ENCODE measurements at regions not wholly inside any gene's neighbourhood (a gene's known extent, or its start where the extent isn't known, plus 50 kb on each side); places are given as distances from the start of the nearest gene placed in this dataset.

DNA sequence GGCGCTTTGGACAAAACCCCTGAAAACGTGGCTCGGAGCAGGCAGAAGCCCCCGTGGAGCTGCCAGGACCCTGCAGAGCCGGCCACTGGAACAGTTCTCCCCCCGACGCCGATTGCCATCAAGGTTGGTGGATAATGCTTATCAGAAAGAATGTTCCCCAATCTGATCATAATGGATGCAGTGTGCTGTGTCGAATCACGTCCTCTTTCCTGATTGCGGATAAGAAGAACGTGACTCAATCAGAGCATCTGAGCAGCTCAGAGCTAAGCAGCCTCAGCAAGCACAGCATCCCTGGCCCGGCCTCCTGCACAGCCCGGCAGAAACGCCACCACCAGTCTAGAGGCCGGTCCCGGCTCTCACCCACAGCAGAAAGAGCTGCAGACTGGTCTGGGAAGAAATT lies 488.0 kb downstream of the EIPR1 start:
- Histone ChIP-seq H3K27me3 (peaks cover 0 to 3% (median 0%) of the 10 kb centered on the region in 4 donors), H3K36me3 (no peaks in the 10 kb centered on the region), H3K4me3 (no peak overlapping the region), H3K9me3 (no peaks in the 10 kb centered on the region), H3K27ac (replicated peaks in 1 of 4) (no peak overlapping the region), H3K4me1 (no peaks in the 10 kb centered on the region)
- 93% methylated on average over 16 of the region's 17 CpGs for WGBS
- intact Hi-C loops (cut with DNase I) = no loop called here
- TF ChIP-seq POLR2AphosphoS5 (IDR thresholded peaks at IDR 0.05) (no peak), POLR2A (IDR thresholded peaks at IDR 0.05; ENCODE audit: low read depth) (no peak), EP300 (IDR thresholded peaks at IDR 0.05) (no peak)
- TF ChIP-seq, protein P1, sequence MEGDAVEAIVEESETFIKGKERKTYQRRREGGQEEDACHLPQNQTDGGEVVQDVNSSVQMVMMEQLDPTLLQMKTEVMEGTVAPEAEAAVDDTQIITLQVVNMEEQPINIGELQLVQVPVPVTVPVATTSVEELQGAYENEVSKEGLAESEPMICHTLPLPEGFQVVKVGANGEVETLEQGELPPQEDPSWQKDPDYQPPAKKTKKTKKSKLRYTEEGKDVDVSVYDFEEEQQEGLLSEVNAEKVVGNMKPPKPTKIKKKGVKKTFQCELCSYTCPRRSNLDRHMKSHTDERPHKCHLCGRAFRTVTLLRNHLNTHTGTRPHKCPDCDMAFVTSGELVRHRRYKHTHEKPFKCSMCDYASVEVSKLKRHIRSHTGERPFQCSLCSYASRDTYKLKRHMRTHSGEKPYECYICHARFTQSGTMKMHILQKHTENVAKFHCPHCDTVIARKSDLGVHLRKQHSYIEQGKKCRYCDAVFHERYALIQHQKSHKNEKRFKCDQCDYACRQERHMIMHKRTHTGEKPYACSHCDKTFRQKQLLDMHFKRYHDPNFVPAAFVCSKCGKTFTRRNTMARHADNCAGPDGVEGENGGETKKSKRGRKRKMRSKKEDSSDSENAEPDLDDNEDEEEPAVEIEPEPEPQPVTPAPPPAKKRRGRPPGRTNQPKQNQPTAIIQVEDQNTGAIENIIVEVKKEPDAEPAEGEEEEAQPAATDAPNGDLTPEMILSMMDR (IDR thresholded peaks at IDR 0.05) = no peak
- no peak for DNase-seq (ENCODE audit: extremely low spot score)

DNA sequence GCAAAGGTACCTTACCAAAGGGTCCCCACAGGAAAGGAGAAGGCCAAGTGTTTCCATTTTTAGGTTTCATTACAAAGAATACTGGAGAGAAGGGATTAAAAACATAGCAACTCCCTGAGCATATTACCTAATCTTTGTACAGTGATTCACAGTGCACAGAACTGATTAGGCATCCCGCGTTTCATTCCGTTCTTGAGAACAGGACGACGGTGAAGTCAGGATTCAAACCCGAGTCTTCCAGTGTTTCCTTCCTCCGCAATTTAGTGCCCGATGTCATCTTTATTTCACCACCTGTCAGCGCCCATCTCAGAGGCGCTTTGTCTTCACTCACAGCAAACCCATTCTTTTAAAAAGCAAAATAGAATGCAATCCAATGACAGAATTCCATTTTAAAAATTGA lies 488.5 kb downstream of the EIPR1 start:
- H3K4me3 ChIP-seq = no peak overlapping the region
- H3K4me1 ChIP-seq = no peaks in the 10 kb centered on the region
- intact Hi-C loops (cut with DNase I) = no loop called here
- no peak for TF ChIP-seq EP300 (IDR thresholded peaks at IDR 0.05)
- TF ChIP-seq POLR2AphosphoS5 (IDR thresholded peaks at IDR 0.05) = no peak
- TF ChIP-seq POLR2A (IDR thresholded peaks at IDR 0.05; ENCODE audit: low read depth) = no peak
- TF ChIP-seq, protein P1 (IDR thresholded peaks at IDR 0.05) = no peak
- WGBS = 88% methylated on average over 10 of the region's 10 CpGs
- no peaks in the 10 kb centered on the region for H3K9me3 ChIP-seq
- peaks cover 0 to 3% (median 0%) of the 10 kb centered on the region in 4 donors for H3K27me3 ChIP-seq
- no peak overlapping the region for H3K27ac ChIP-seq (replicated peaks in 1 of 4)
- no peaks in the 10 kb centered on the region for H3K36me3 ChIP-seq
- DNase-seq (ENCODE audit: extremely low spot score) = no peak

DNA sequence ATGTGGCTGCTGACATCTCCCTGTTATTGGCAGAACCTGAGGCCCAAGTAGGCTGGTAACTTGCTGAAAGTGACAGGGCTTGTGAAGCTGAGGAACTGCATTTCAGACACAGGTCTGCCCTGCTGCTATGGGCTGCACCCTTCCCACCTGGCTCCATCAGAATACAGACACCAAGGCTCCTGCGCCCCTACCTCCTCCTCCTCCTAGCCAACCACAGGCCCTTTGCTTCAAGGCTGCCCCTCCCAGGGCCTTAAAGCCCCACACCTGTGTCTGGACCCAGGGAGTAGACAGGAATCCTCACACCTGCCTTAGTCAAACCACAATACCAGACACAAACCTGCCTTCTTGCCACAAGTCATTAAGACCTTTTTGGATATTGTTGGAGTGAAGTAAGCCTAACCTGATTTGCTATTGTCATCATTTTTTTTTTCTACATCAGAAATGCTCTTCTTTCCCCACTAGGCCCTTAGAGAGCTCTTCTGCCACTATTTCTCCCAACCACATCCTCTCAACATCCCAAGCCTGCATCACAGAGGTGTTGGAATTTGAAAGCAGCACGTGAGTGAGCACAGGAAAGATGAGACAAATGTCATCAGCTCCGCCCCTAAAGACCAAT lies 489.7 kb downstream of the EIPR1 start:
- intact Hi-C loops (cut with DNase I) = no loop called here
- Histone ChIP-seq H3K4me3 (no peak overlapping the region), H3K27ac (replicated peaks in 1 of 4) (no peak overlapping the region), H3K9me3 (peaks cover 0 to 3% (median under 1%) of the 10 kb centered on the region in 4 donors), H3K36me3 (no peaks in the 10 kb centered on the region), H3K27me3 (peaks cover 0 to 3% (median 0%) of the 10 kb centered on the region in 4 donors), H3K4me1 (no peaks in the 10 kb centered on the region)
- WGBS = 89% methylated on average over 3 of the region's 3 CpGs
- DNase-seq (ENCODE audit: extremely low spot score) = no peak
- TF ChIP-seq POLR2A (IDR thresholded peaks at IDR 0.05; ENCODE audit: low read depth) = no peak
- no peak for TF ChIP-seq POLR2AphosphoS5 (IDR thresholded peaks at IDR 0.05)
- TF ChIP-seq EP300 (IDR thresholded peaks at IDR 0.05) = no peak
- TF ChIP-seq, protein P1 (IDR thresholded peaks at IDR 0.05) = no peak

GRCh38 chr2:2886922-2887321 lies 490.7 kb downstream of the EIPR1 start:
- TF ChIP-seq POLR2AphosphoS5 (IDR thresholded peaks at IDR 0.05) = no peak
- Histone ChIP-seq H3K27ac (replicated peaks in 1 of 4) (no peak overlapping the region), H3K27me3 (peaks cover 0 to 3% (median 0%) of the 10 kb centered on the region in 4 donors), H3K9me3 (peaks cover 0 to 12% (median 5%) of the 10 kb centered on the region in 4 donors), H3K4me3 (no peak overlapping the region), H3K36me3 (no peaks in the 10 kb centered on the region), H3K4me1 (no peaks in the 10 kb centered on the region)
- no peak for DNase-seq (ENCODE audit: extremely low spot score)
- WGBS = 55% methylated on average over 7 of the region's 7 CpGs
- intact Hi-C loops (cut with DNase I) = no loop called here

DNA sequence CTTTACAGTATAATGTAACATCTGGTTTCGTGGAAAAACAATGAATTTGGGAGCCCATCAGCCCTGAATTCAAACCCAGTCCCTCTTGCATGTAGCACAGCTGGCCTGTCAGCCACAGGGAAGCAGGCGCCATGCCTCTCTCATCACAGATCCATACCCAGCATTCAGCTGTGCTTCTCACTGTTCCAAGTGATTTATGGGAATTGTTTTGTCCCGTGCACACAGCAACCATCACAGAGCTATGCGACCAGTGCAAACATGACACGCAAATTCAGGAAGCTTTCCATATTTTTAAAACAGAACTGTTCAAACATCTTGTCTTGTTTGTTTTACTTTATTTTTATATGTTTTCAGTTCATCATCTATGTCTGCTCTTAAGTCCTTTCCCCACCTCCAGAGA lies 496.1 kb downstream of the EIPR1 start:
- Histone ChIP-seq H3K36me3 (no peaks in the 10 kb centered on the region), H3K27me3 (no peaks in the 10 kb centered on the region), H3K27ac (replicated peaks in 1 of 4) (no peak overlapping the region), H3K4me3 (no peak overlapping the region), H3K4me1 (no peaks in the 10 kb centered on the region), H3K9me3 (peaks cover 0 to 16% (median 7%) of the 10 kb centered on the region in 4 donors)
- intact Hi-C loops (cut with DNase I) = no loop called here
- TF ChIP-seq, protein P1 (IDR thresholded peaks at IDR 0.05) = no peak
- TF ChIP-seq POLR2A (IDR thresholded peaks at IDR 0.05; ENCODE audit: low read depth) (no peak), EP300 (IDR thresholded peaks at IDR 0.05) (no peak), POLR2AphosphoS5 (IDR thresholded peaks at IDR 0.05) (no peak)
- 69% methylated on average over 5 of the region's 5 CpGs for WGBS
- no peak for DNase-seq (ENCODE audit: extremely low spot score)
